K562 (cell line): ENCODE measurements at regions not wholly inside any gene's neighbourhood (a gene's known extent, or its start where the extent isn't known, plus 50 kb on each side); places are given as distances from the start of the nearest gene placed in this dataset.

Experiments
- BHLHE40 ChIP-seq: IDR thresholded peaks from 2 replicates; pipeline ENCODE4 v1.6.1; 2011; ENCODE audit warnings: low read length, improper control_type of control experiment
- CXXC5 ChIP-seq: fragments of 250-450 bp; sonication (Bioruptor Pico); IDR thresholded peaks from 2 replicates; pipeline ENCODE4 v1.8.0; 2022; ENCODE audit warnings: inconsistent platforms, mild to moderate bottlenecking, moderate library complexity
- EWSR1 ChIP-seq: fragments of 450-650 bp; IDR thresholded peaks from 2 replicates; pipeline ENCODE4 v1.6.1; 2018; ENCODE audit warnings: borderline replicate concordance, mild to moderate bottlenecking, low read depth, moderate library complexity; ENCODE audit not compliant: partially characterized antibody
- FOXK1 ChIP-seq: sonication (generic); formaldehyde crosslinking; IDR thresholded peaks from 2 replicates; pipeline ENCODE4 v1.8.0; 2022; ENCODE audit warnings: missing genetic modification reagents, mild to moderate bottlenecking, borderline replicate concordance
- FOXK2 ChIP-seq, 2 experiments: fragments of 450-650 bp; IDR thresholded peaks in 1 of 2; conservative IDR thresholded peaks in 1 of 2; 2 replicates each; pipeline ENCODE4 v1.6.1; 2016; ENCODE audit warnings: low read depth in 2 of 2, mild to moderate bottlenecking in 1 of 2
- HCFC1 ChIP-seq: IDR thresholded peaks from 2 replicates; pipeline ENCODE4 v1.6.1; 2012; ENCODE audit warnings: low read depth, low read length, improper control_type of control experiment
- MECOM ChIP-seq: fragments of 250-450 bp; sonication (Bioruptor Pico); IDR thresholded peaks from 2 replicates; pipeline ENCODE4 v1.8.0; 2022; ENCODE audit warnings: inconsistent platforms
- MIER1 ChIP-seq: fragments of 450-650 bp; IDR thresholded peaks from 2 replicates; pipeline ENCODE4 v1.6.1; 2016; ENCODE audit warnings: antibody characterized with exemption, mild to moderate bottlenecking, low read depth
- MNT ChIP-seq, 2 experiments: fragments of 450-650 bp; conservative IDR thresholded peaks; 2 replicates each; pipeline ENCODE4 v1.6.1; 2017; ENCODE audit warnings: mild to moderate bottlenecking in 2 of 2, moderate library complexity in 2 of 2
- MYBL2 ChIP-seq, 2 experiments: fragments of 450-650 bp in 1 of 2; sonication (generic) in 1 of 2; formaldehyde crosslinking in 1 of 2; IDR thresholded peaks; 2 replicates each; pipeline versions ENCODE4 v1.6.1 to v1.8.1; 2017 to 2022; ENCODE audit warnings: borderline replicate concordance in 1 of 2, inconsistent platforms in 1 of 2, low read depth in 1 of 2, mild to moderate bottlenecking in 1 of 2, missing genetic modification reagents in 1 of 2, moderate library complexity in 1 of 2
- NCOA2 ChIP-seq, 2 experiments: fragments of 450-650 bp; IDR thresholded peaks; 2 replicates each; pipeline ENCODE4 v1.6.1; 2018; ENCODE audit warnings: mild to moderate bottlenecking in 2 of 2, moderate library complexity in 1 of 2; ENCODE audit not compliant: partially characterized antibody in 2 of 2
- NR2C2 ChIP-seq, 2 experiments: fragments of 200-800 bp in 1 of 2; sonication (Bioruptor generic) in 1 of 2; sonication (generic) in 1 of 2; formaldehyde crosslinking in 1 of 2; IDR thresholded peaks; 2 replicates each; pipeline versions ENCODE4 v1.6.1 to v1.8.0; 2016 to 2022; ENCODE audit warnings: mild to moderate bottlenecking in 1 of 2, missing compliant biosample characterization in 1 of 2, missing genetic modification characterization in 1 of 2, missing genetic modification reagents in 1 of 2
- NRF1 ChIP-seq, 2 experiments: fragments of 450-650 bp; IDR thresholded peaks in 1 of 2; conservative IDR thresholded peaks in 1 of 2; 2 replicates each; pipeline ENCODE4 v1.6.1; 2014; ENCODE audit warnings: mild to moderate bottlenecking in 2 of 2
- RAD51 ChIP-seq: fragments of 450-650 bp; IDR thresholded peaks from 2 replicates; pipeline ENCODE4 v1.7.1; 2016; ENCODE audit warnings: low read depth, mild to moderate bottlenecking, borderline replicate concordance
- ZSCAN32 ChIP-seq: fragments of 450-650 bp; formaldehyde crosslinking; IDR thresholded peaks from 2 replicates; pipeline ENCODE4 v1.4.0; 2020; ENCODE audit warnings: mild to moderate bottlenecking, moderate library complexity
- TF ChIP-seq, protein P1 (sequence below), 2 experiments: fragments of 450-650 bp; formaldehyde crosslinking in 1 of 2; IDR thresholded peaks; 2 replicates each; pipeline versions ENCODE4 v1.4.0 to v1.6.1; 2014 to 2020; ENCODE audit warnings: mild to moderate bottlenecking in 2 of 2, borderline replicate concordance in 1 of 2, low read depth in 1 of 2
- TF ChIP-seq, protein P2 (sequence below): fragments of 250-450 bp; sonication (Bioruptor Pico); IDR thresholded peaks from 2 replicates; pipeline ENCODE4 v1.8.0; 2021; ENCODE audit warnings: mild to moderate bottlenecking, moderate library complexity

- TF ChIP-seq, protein P1, sequence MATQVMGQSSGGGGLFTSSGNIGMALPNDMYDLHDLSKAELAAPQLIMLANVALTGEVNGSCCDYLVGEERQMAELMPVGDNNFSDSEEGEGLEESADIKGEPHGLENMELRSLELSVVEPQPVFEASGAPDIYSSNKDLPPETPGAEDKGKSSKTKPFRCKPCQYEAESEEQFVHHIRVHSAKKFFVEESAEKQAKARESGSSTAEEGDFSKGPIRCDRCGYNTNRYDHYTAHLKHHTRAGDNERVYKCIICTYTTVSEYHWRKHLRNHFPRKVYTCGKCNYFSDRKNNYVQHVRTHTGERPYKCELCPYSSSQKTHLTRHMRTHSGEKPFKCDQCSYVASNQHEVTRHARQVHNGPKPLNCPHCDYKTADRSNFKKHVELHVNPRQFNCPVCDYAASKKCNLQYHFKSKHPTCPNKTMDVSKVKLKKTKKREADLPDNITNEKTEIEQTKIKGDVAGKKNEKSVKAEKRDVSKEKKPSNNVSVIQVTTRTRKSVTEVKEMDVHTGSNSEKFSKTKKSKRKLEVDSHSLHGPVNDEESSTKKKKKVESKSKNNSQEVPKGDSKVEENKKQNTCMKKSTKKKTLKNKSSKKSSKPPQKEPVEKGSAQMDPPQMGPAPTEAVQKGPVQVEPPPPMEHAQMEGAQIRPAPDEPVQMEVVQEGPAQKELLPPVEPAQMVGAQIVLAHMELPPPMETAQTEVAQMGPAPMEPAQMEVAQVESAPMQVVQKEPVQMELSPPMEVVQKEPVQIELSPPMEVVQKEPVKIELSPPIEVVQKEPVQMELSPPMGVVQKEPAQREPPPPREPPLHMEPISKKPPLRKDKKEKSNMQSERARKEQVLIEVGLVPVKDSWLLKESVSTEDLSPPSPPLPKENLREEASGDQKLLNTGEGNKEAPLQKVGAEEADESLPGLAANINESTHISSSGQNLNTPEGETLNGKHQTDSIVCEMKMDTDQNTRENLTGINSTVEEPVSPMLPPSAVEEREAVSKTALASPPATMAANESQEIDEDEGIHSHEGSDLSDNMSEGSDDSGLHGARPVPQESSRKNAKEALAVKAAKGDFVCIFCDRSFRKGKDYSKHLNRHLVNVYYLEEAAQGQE (IDR thresholded peaks at IDR 0.05; ENCODE audit: borderline replicate concordance) = peak; percentile 20; the same call in 1 of the 2 replicates
- TF ChIP-seq, protein P1 (CRISPR knock-in tag; IDR thresholded peaks at IDR 0.05; ENCODE audit: low read depth) = no peak
- TF ChIP-seq CXXC5 (CRISPR knock-in tag) (peak; percentile 22; the same call in 1 of the 2 replicates), MNT (conservative IDR thresholded peaks at IDR 0.05) (no peak), FOXK2 (conservative IDR thresholded peaks at IDR 0.05 in 1 of 2, IDR thresholded peaks at IDR 0.05 in 1 of 2; ENCODE audit: low read depth in 2 of 2) (peak in 1 of 2 experiments; percentile 60; a peak in 1 of 4 replicates), HCFC1 (no peak), EWSR1 (no peak), MECOM (CRISPR knock-in tag) (no peak), NR2C2 (CRISPR knock-in tag; IDR thresholded peaks at IDR 0.05) (no peak), NR2C2 (tag; IDR thresholded peaks at IDR 0.05) (no peak), MYBL2 (IDR thresholded peaks at IDR 0.05; ENCODE audit: low read depth) (no peak), MYBL2 (CRISPR knock-in tag; IDR thresholded peaks at IDR 0.05; ENCODE audit: borderline replicate concordance) (no peak), ZSCAN32 (CRISPR knock-in tag) (no peak), NCOA2 (IDR thresholded peaks at IDR 0.05; ENCODE audit: partially characterized antibody in 2 of 2) (no peak), MIER1 (no peak), FOXK1 (CRISPR knock-in tag) (no peak), NRF1 (conservative IDR thresholded peaks at IDR 0.05 in 1 of 2, IDR thresholded peaks at IDR 0.05 in 1 of 2) (peak; percentile 19 to 32; a peak in 2 of 4 replicates), BHLHE40 (peak; percentile 94), RAD51 (peak; percentile 65; the same call in 1 of the 2 replicates)
- TF ChIP-seq, protein P2, sequence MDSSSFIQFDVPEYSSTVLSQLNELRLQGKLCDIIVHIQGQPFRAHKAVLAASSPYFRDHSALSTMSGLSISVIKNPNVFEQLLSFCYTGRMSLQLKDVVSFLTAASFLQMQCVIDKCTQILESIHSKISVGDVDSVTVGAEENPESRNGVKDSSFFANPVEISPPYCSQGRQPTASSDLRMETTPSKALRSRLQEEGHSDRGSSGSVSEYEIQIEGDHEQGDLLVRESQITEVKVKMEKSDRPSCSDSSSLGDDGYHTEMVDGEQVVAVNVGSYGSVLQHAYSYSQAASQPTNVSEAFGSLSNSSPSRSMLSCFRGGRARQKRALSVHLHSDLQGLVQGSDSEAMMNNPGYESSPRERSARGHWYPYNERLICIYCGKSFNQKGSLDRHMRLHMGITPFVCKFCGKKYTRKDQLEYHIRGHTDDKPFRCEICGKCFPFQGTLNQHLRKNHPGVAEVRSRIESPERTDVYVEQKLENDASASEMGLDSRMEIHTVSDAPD (CRISPR knock-in tag) = no peak
Measured at GRCh38 chr9:129491487-129491855, 129.4 kb downstream of the C9orf50 start (continued).
